WI38 (cell line): ENCODE measurements at regions not wholly inside any gene's neighbourhood (a gene's known extent, or its start where the extent isn't known, plus 50 kb on each side); places are given as distances from the start of the nearest gene placed in this dataset.
"Not testable (repeated sequence)": the region's sequence is repeated elsewhere in the genome, so short reads cannot be mapped to it uniquely, and the experiment has no call there.

Source experiments
- H3K4me3 ChIP-seq: 2 replicates; pipeline ENCODE4 v1.5.1; 2011; ENCODE audit warnings: low read depth, mild to moderate bottlenecking, control low read depth, low read length
- CTCF ChIP-seq: IDR thresholded peaks from 2 replicates; pipeline ENCODE4 v1.5.1; 2012; ENCODE audit warnings: low read depth, mild to moderate bottlenecking, control low read depth, low read length

- no peak overlapping the region for H3K4me3 ChIP-seq
- TF ChIP-seq CTCF = no peak
Measured at GRCh38 chr7:65609131-65609530, 235.5 kb downstream of the ZNF92 start.

GRCh38 chr7:65613644-65614289 is 240.1 kb downstream of the ZNF92 start:
- not testable (repeated sequence) for H3K4me3 ChIP-seq

- not testable (repeated sequence) for H3K4me3 ChIP-seq
Measured at GRCh38 chr7:65616111-65616510, 242.5 kb downstream of the ZNF92 start.

- not testable (repeated sequence) for H3K4me3 ChIP-seq
Measured at GRCh38 chr7:65620216-65620615, 246.6 kb downstream of the ZNF92 start.

GRCh38 chr7:65621580-65622201 is 248.0 kb downstream of the ZNF92 start:
- H3K4me3 ChIP-seq = not testable (repeated sequence)
- TF ChIP-seq CTCF = peak; percentile 34; the same call in 1 of the 2 replicates

- not testable (repeated sequence) for H3K4me3 ChIP-seq
Measured at GRCh38 chr7:65631236-65631635, 241.6 kb upstream of the VKORC1L1 start.

- not testable (repeated sequence) for H3K4me3 ChIP-seq
Measured at GRCh38 chr7:65633587-65634404, 239.1 kb upstream of the VKORC1L1 start.

- not testable (repeated sequence) for H3K4me3 ChIP-seq
Measured at GRCh38 chr7:65638918-65639317, 234.0 kb upstream of the VKORC1L1 start.

- not testable (repeated sequence) for H3K4me3 ChIP-seq
Measured at GRCh38 chr7:65639717-65640116, 233.2 kb upstream of the VKORC1L1 start.

- not testable (repeated sequence) for H3K4me3 ChIP-seq
Measured at GRCh38 chr7:65643498-65643897, 229.4 kb upstream of the VKORC1L1 start.

GRCh38 chr7:65647153-65647964 is 225.5 kb upstream of the VKORC1L1 start:
- H3K4me3 ChIP-seq = not testable (repeated sequence)

GRCh38 chr7:65651174-65651573 is 221.7 kb upstream of the VKORC1L1 start:
- not testable (repeated sequence) for H3K4me3 ChIP-seq

- not testable (repeated sequence) for H3K4me3 ChIP-seq
Measured at GRCh38 chr7:65651826-65652592, 220.9 kb upstream of the VKORC1L1 start.

- not testable (repeated sequence) for H3K4me3 ChIP-seq
Measured at GRCh38 chr7:65652669-65653068, 220.2 kb upstream of the VKORC1L1 start.

GRCh38 chr7:65656494-65657188 is 216.2 kb upstream of the VKORC1L1 start:
- not testable (repeated sequence) for H3K4me3 ChIP-seq

- not testable (repeated sequence) for H3K4me3 ChIP-seq
Measured at GRCh38 chr7:65683362-65683761, 189.5 kb upstream of the VKORC1L1 start.
